CD8-positive, alpha-beta memory T cell (primary cell): ENCODE measurements at regions not wholly inside any gene's neighbourhood (a gene's known extent, or its start where the extent isn't known, plus 50 kb on each side); places are given as distances from the start of the nearest gene placed in this dataset.

Experiments used
- CTCF ChIA-PET: fragments of 350-600 bp; sonication (Branson Sonifier 250); formaldehyde crosslinking; loops from one replicate; lab custom pipeline; 2021; ENCODE audit warnings: antibody characterized with exemption; lab: Charles Lee
- POLR2A ChIA-PET: fragments of 350-600 bp; sonication (Branson Sonifier 250); formaldehyde crosslinking; loops from one replicate; lab custom pipeline; 2021; ENCODE audit warnings: antibody characterized with exemption; lab: Charles Lee
- DNase-seq, 5 donors: peaks; one replicate each; pipeline versions ENCODE4 v3.0.0 to v3.0.0-alpha.2; 2020 to 2022; ENCODE audit warnings: mixed read lengths in 1 of 5
- H3K27ac ChIP-seq: one replicate; pipeline ENCODE4 v1.7.0; 2013; ENCODE audit warnings: low read depth, mild to moderate bottlenecking, low read length, moderate library complexity
- H3K27me3 ChIP-seq: 2 replicates; pipeline ENCODE4 v1.7.0; 2013; ENCODE audit warnings: low read length, mild to moderate bottlenecking; ENCODE audit not compliant: insufficient read depth, poor library complexity, severe bottlenecking
- H3K36me3 ChIP-seq: 2 replicates; pipeline ENCODE4 v1.7.0; 2013; ENCODE audit warnings: mild to moderate bottlenecking, low read length, moderate library complexity; ENCODE audit not compliant: insufficient read depth
- H3K4me1 ChIP-seq: 2 replicates; pipeline ENCODE4 v1.7.0; 2013; ENCODE audit warnings: mild to moderate bottlenecking, low read length, moderate library complexity; ENCODE audit not compliant: insufficient read depth
- H3K4me3 ChIP-seq: 2 replicates; pipeline ENCODE4 v1.7.0; 2013; ENCODE audit warnings: mild to moderate bottlenecking, low read length
- H3K9me3 ChIP-seq: 2 replicates; pipeline ENCODE4 v1.7.0; 2013; ENCODE audit warnings: mild to moderate bottlenecking, low read length
- H3K27ac Mint-ChIP-seq, 8 donors: one replicate each; pipeline ENCODE4 v1.8.0; 2020 to 2021; ENCODE audit warnings: mixed read lengths in 8 of 8, mild to moderate bottlenecking in 6 of 8, inconsistent platforms in 3 of 8, moderate library complexity in 3 of 8
- H3K27me3 Mint-ChIP-seq, 2 donors: one replicate each; pipeline ENCODE4 v1.8.0; 2020 to 2021; ENCODE audit warnings: mixed read lengths in 2 of 2, mild to moderate bottlenecking in 1 of 2, moderate library complexity in 1 of 2
- H3K36me3 Mint-ChIP-seq, 3 donors: one replicate each; pipeline ENCODE4 v1.8.0; 2020 to 2021; ENCODE audit warnings: mixed read lengths in 3 of 3, inconsistent platforms in 1 of 3, mild to moderate bottlenecking in 1 of 3
- H3K4me1 Mint-ChIP-seq, 3 donors: one replicate each; pipeline ENCODE4 v1.8.0; 2020 to 2021; ENCODE audit warnings: mixed read lengths in 3 of 3, inconsistent platforms in 1 of 3, mild to moderate bottlenecking in 1 of 3
- H3K4me3 Mint-ChIP-seq, 7 donors: one replicate each; pipeline ENCODE4 v1.8.0; 2020 to 2021; ENCODE audit warnings: mixed read lengths in 7 of 7, mild to moderate bottlenecking in 6 of 7, moderate library complexity in 4 of 7, inconsistent platforms in 2 of 7
- H3K9me3 Mint-ChIP-seq, 5 donors: one replicate each; pipeline ENCODE4 v1.8.0; 2020 to 2022; ENCODE audit warnings: mixed read lengths in 5 of 5, mild to moderate bottlenecking in 3 of 5, moderate library complexity in 2 of 5, inconsistent platforms in 1 of 5

DNA sequence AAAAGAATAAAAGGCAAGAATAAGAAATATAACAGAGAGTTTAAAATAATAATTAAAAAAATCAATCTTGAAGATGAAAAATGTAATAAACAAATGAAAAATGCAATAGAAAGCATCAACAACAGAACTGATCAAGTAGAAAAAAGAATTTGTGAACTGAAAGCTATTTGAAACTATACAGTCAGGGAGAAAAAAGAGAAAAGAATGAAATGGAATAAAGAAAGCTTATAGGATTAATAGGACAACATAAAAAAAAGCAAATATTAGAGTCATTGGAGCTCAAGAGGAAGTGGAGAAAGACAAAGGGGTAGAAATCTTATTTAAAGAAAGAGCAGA lies 126.8 kb upstream of the RPL34 start:
- Histone ChIP-seq H3K36me3 (no peaks in the 10 kb centered on the region), H3K9me3 (peaks cover 2% of the 10 kb centered on the region), H3K4me3 (no peak overlapping the region), H3K27ac (no peak overlapping the region), H3K27me3 (no peaks in the 10 kb centered on the region), H3K4me1 (no peaks in the 10 kb centered on the region)
- DNase-seq, result no peak
- H3K9me3 Mint-ChIP-seq, result peaks cover 9 to 30% (median 25%) of the 10 kb centered on the region in 5 donors
- peaks cover 0 to 21% (median 0%) of the 10 kb centered on the region in 3 donors for H3K36me3 Mint-ChIP-seq
- no peak overlapping the region for H3K4me3 Mint-ChIP-seq
- no peak overlapping the region for H3K27ac Mint-ChIP-seq
- POLR2A ChIA-PET, result no interaction called here
- peaks cover 2 to 16% of the 10 kb centered on the region in 2 donors for H3K27me3 Mint-ChIP-seq
- no peaks in the 10 kb centered on the region for H3K4me1 Mint-ChIP-seq
- CTCF ChIA-PET, result interaction anchor here (1.0 to 1.7 kb wide), 2 partner anchors 323 to 474 kb away, joined by 3 to 6 read pairs; no protein-coding TSS in a partner anchor

DNA sequence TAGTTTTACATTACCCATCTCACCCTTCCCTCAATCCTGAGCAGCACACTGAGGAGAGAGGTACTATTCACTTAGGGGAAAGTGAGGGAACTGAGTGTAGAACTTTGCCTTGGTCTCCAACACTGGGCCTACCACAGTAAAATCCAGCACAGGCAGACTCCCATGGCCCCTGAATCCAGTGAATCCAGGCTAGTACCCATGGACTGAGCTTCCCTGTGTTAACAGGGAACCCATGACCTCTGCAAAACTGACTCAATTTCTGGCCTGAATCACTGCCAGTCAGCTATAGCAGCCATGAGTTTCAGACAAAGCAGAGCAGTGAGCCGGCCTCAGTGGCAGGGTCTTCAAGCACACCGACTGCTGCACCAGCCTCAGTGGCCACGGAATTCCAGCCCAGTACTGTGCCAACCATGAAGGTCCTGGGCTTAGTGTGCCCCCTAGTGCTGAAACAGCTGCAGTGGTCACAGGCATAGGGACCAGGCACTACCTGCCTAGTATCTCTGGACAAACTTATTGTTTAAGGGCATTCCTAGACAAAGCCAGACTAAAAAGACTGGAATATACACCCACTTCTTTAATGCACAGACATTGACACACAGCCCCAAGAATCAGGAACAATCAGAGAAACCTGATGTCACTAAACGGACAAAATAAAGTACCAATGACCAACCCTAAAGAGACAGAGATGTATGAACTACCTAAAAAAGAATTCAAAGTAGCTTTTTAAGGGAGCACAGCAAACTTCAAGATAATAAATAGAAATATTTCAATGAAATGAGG lies 127.4 kb upstream of the RPL34 start:
- ChIA-PET CTCF (interaction anchor here (1.0 to 1.7 kb wide), 2 partner anchors 322 to 474 kb away, joined by 3 to 6 read pairs; no protein-coding TSS in a partner anchor), POLR2A (no interaction called here)
- DNase-seq, result peak in 1 of 5 donors; percentile 47
- no peak overlapping the region for H3K4me3 Mint-ChIP-seq
- H3K4me1 ChIP-seq, result no peaks in the 10 kb centered on the region
- no peak overlapping the region for H3K27ac Mint-ChIP-seq
- H3K27ac ChIP-seq, result no peak overlapping the region
- no peak overlapping the region for H3K4me3 ChIP-seq
- no peaks in the 10 kb centered on the region for H3K27me3 ChIP-seq
- H3K4me1 Mint-ChIP-seq, result no peaks in the 10 kb centered on the region
- H3K36me3 Mint-ChIP-seq, result peaks cover 0 to 21% (median 0%) of the 10 kb centered on the region in 3 donors
- no peaks in the 10 kb centered on the region for H3K36me3 ChIP-seq
- H3K9me3 ChIP-seq, result peaks cover 2% of the 10 kb centered on the region
- peaks cover 9 to 30% (median 25%) of the 10 kb centered on the region in 5 donors for H3K9me3 Mint-ChIP-seq
- peaks cover 2 to 16% of the 10 kb centered on the region in 2 donors for H3K27me3 Mint-ChIP-seq

DNA sequence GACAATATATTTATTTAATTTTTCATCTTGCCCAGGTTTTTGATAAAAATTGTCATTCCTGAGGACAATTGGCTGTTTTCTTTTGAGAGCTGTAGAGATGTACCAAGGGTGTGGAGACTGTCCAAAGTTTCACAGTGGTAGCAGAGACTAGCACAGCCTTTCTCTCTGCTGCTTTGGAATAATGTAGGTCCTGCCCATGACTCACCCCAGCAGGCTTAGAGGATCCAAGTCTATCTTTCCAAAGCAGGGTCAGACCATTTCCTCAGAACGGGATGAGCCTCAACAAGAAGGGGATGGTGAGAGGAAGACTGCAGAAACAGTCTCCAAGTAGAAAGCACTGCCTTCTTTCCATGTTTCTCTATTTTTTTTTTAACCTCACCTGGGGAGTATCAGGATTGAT lies 131.5 kb upstream of the RPL34 start:
- POLR2A ChIA-PET, result no interaction called here
- peaks cover 0 to 21% (median 0%) of the 10 kb centered on the region in 3 donors for H3K36me3 Mint-ChIP-seq

DNA sequence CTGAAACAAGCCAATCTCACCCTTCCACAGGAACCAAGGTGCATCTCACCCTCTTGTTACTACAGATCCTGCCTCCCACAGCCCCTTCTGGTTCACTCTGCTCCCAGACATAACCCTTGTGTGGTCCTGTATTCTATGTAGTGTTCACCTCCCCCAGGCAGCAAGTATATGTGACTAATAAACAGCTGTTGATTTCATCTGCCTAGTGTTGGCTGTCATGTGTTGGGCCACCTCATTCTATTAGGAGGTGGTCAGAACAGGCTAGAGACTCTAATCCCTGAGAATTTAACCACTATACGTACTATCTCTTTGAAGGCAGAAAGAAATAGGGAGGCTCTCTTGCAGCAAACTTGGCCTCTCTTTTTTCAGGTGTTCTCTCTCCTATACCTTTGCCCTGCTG lies 134.3 kb upstream of the RPL34 start:
- Mint-ChIP-seq H3K4me3 (no peak overlapping the region), H3K9me3 (peaks cover 0 to 2% (median 0%) of the 10 kb centered on the region in 5 donors), H3K36me3 (no peaks in the 10 kb centered on the region), H3K4me1 (peaks cover 27 to 38% (median 34%) of the 10 kb centered on the region in 3 donors), H3K27ac (no peak overlapping the region), H3K27me3 (peaks cover 2 to 7% of the 10 kb centered on the region in 2 donors)
- Histone ChIP-seq H3K27me3 (no peaks in the 10 kb centered on the region), H3K4me3 (no peak overlapping the region), H3K9me3 (no peaks in the 10 kb centered on the region), H3K27ac (no peak overlapping the region), H3K36me3 (no peaks in the 10 kb centered on the region), H3K4me1 (peaks cover 27% of the 10 kb centered on the region)
- POLR2A ChIA-PET, result no interaction called here
- CTCF ChIA-PET, result no interaction called here
- no peak for DNase-seq

More for the DNA sequence above, 131.5 kb upstream of the RPL34 start:
- peaks cover 4 to 21% (median 13%) of the 10 kb centered on the region in 5 donors for H3K9me3 Mint-ChIP-seq
- H3K9me3 ChIP-seq, result peaks cover 2% of the 10 kb centered on the region
- H3K4me3 ChIP-seq, result no peak overlapping the region
- H3K4me1 Mint-ChIP-seq, result peaks cover 8 to 16% (median 13%) of the 10 kb centered on the region in 3 donors
- no peak overlapping the region for H3K27ac ChIP-seq
- H3K4me1 ChIP-seq, result peaks cover 11% of the 10 kb centered on the region
- no peaks in the 10 kb centered on the region for H3K36me3 ChIP-seq
- no peak overlapping the region for H3K4me3 Mint-ChIP-seq
- H3K27me3 ChIP-seq, result no peaks in the 10 kb centered on the region
- no peak overlapping the region for H3K27ac Mint-ChIP-seq
- peaks cover 4 to 11% of the 10 kb centered on the region in 2 donors for H3K27me3 Mint-ChIP-seq
- DNase-seq, result no peak
- CTCF ChIA-PET, result no interaction called here

DNA sequence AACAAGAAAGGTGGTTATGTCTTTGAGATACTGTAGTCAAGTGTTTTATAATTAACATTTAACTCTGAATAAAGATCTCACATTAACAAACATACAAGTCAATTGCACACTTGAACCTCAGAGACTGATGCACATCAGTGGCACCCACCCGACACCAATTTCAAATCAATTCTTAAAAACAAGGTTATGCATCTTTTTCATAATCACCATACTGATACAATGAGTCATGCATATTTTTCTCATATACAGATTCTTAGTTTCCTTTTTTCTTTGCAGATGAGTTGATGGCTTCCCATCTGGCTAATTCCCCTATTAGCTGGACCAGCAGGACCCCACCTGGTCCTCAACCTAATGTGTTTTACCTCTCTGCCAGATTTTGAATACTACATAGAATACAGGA lies 136.2 kb upstream of the RPL34 start:
- peak overlapping the region in 3 of 7 donors; percentile 7 to 21 (median 14) for H3K4me3 Mint-ChIP-seq
- CTCF ChIA-PET, result no interaction called here

DNA sequence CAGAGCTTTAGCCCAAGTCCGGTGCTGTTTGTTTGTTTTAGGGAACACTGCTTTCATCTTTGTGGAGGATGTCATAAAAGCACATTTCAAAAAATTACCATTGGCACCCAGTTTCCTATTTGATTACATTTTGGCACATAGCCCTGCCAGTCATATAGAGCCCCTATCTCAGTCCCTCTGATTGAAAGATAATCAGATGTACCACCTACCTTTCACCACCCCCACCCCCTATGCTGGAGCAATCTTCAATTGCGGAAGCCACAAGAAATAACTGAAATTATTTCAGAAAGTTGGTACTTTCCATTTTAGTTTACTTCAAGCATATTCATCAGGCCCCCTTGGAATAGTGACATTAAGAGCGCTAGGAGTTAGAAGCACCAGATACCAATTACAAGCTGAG lies 136.7 kb upstream of the RPL34 start:
- Histone ChIP-seq H3K4me1 (peaks cover 27% of the 10 kb centered on the region), H3K9me3 (no peaks in the 10 kb centered on the region), H3K4me3 (no peak overlapping the region), H3K36me3 (no peaks in the 10 kb centered on the region), H3K27me3 (no peaks in the 10 kb centered on the region), H3K27ac (no peak overlapping the region)
- Mint-ChIP-seq H3K27me3 (peaks cover 0 to 2% of the 10 kb centered on the region in 2 donors), H3K4me3 (peak overlapping the region in 6 of 7 donors; percentile 61 to 82 (median 72)), H3K4me1 (peaks cover 27 to 38% (median 34%) of the 10 kb centered on the region in 3 donors), H3K9me3 (peaks cover 0 to 2% (median 0%) of the 10 kb centered on the region in 5 donors), H3K36me3 (no peaks in the 10 kb centered on the region), H3K27ac (peak overlapping the region in 5 of 8 donors; percentile 52 to 91 (median 57))
- DNase-seq, result no peak
- ChIA-PET POLR2A (no interaction called here), CTCF (interaction anchor here (1.0 kb wide), 1 partner anchor 89 kb away, joined by 3 read pairs; no protein-coding TSS in a partner anchor)

More for the DNA sequence above, 136.2 kb upstream of the RPL34 start:
- H3K9me3 Mint-ChIP-seq, result peaks cover 0 to 2% (median 0%) of the 10 kb centered on the region in 5 donors
- no peak overlapping the region for H3K27ac ChIP-seq
- H3K4me1 Mint-ChIP-seq, result peaks cover 27 to 38% (median 34%) of the 10 kb centered on the region in 3 donors
- H3K27me3 Mint-ChIP-seq, result peaks cover 2 to 3% of the 10 kb centered on the region in 2 donors
- H3K36me3 Mint-ChIP-seq, result no peaks in the 10 kb centered on the region
- POLR2A ChIA-PET, result no interaction called here
- H3K4me1 ChIP-seq, result peaks cover 27% of the 10 kb centered on the region
- no peaks in the 10 kb centered on the region for H3K36me3 ChIP-seq
- peak overlapping the region in 1 of 8 donors; percentile 9 for H3K27ac Mint-ChIP-seq
- no peak for DNase-seq
- H3K9me3 ChIP-seq, result no peaks in the 10 kb centered on the region
- H3K27me3 ChIP-seq, result no peaks in the 10 kb centered on the region
- H3K4me3 ChIP-seq, result no peak overlapping the region

DNA sequence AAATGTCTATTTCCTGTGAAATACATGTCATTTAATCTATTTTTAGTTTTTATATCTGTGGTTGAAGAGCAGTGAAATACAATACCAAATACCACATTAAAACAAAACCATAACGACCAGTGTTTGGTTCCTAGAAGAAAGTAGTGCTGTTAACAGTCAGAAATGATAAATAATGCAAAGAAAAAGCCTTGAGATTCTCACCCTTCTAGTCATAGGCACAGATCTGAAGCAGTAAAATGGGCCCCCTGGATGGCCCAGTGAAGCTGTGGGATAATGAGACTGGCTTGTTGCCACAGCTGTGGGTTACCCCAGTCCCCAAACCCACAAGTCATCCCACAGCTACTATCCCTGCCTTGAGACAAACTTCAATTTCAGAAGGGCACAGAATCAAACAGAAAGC lies 137.3 kb upstream of the RPL34 start:
- H3K27ac Mint-ChIP-seq, result peak overlapping the region in 4 of 8 donors; percentile 52 to 78 (median 58)
- POLR2A ChIA-PET, result no interaction called here
- H3K4me3 Mint-ChIP-seq, result peak overlapping the region; percentile 6 to 82 (median 71)
- Histone ChIP-seq H3K36me3 (no peaks in the 10 kb centered on the region), H3K9me3 (no peaks in the 10 kb centered on the region), H3K4me3 (peak overlapping the region; percentile 9), H3K27me3 (no peaks in the 10 kb centered on the region), H3K27ac (no peak overlapping the region), H3K4me1 (peaks cover 27% of the 10 kb centered on the region)
- CTCF ChIA-PET, result interaction anchor here (1.0 kb wide), 1 partner anchor 89 kb away, joined by 3 read pairs; no protein-coding TSS in a partner anchor
- H3K27me3 Mint-ChIP-seq, result peaks cover 0 to 2% of the 10 kb centered on the region in 2 donors
- DNase-seq, result peak in 1 of 5 donors; percentile 11
- H3K36me3 Mint-ChIP-seq, result no peaks in the 10 kb centered on the region
- H3K4me1 Mint-ChIP-seq, result peaks cover 27 to 38% (median 34%) of the 10 kb centered on the region in 3 donors
- peaks cover 0 to 2% (median 0%) of the 10 kb centered on the region in 5 donors for H3K9me3 Mint-ChIP-seq

DNA sequence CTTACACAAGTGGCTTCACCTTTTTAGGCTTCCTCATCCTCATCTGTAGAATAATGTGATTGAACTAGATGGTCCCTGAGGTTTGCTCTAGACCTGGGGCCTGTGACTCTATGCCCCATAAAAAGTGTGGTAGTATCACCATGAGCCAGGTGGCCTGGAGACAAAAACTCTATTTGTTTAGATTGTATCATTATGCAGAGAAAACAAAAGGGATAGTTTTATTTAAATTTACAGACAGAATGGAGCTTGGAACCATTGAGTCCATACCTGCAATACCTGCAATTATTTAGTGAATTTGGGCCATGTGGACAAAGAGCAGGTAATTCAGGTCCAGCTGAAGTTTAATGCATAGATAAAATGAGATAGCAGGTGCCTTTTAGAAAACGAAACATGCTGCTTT lies 139.5 kb upstream of the RPL34 start:
- Mint-ChIP-seq H3K9me3 (no peaks in the 10 kb centered on the region), H3K27ac (no peak overlapping the region), H3K27me3 (peaks cover 0 to 1% of the 10 kb centered on the region in 2 donors), H3K4me1 (peaks cover 27 to 38% (median 34%) of the 10 kb centered on the region in 3 donors), H3K4me3 (no peak overlapping the region), H3K36me3 (no peaks in the 10 kb centered on the region)
- Histone ChIP-seq H3K4me3 (no peak overlapping the region), H3K27ac (no peak overlapping the region), H3K27me3 (no peaks in the 10 kb centered on the region), H3K4me1 (peaks cover 27% of the 10 kb centered on the region), H3K36me3 (no peaks in the 10 kb centered on the region), H3K9me3 (no peaks in the 10 kb centered on the region)
- no peak for DNase-seq
- CTCF ChIA-PET, result no interaction called here
- POLR2A ChIA-PET, result no interaction called here
